ENCODE measurements at regions not wholly inside any gene's neighbourhood (a gene's known extent, or its start where the extent isn't known, plus 50 kb on each side); places are given as distances from the start of the nearest gene placed in this dataset.

DNA sequence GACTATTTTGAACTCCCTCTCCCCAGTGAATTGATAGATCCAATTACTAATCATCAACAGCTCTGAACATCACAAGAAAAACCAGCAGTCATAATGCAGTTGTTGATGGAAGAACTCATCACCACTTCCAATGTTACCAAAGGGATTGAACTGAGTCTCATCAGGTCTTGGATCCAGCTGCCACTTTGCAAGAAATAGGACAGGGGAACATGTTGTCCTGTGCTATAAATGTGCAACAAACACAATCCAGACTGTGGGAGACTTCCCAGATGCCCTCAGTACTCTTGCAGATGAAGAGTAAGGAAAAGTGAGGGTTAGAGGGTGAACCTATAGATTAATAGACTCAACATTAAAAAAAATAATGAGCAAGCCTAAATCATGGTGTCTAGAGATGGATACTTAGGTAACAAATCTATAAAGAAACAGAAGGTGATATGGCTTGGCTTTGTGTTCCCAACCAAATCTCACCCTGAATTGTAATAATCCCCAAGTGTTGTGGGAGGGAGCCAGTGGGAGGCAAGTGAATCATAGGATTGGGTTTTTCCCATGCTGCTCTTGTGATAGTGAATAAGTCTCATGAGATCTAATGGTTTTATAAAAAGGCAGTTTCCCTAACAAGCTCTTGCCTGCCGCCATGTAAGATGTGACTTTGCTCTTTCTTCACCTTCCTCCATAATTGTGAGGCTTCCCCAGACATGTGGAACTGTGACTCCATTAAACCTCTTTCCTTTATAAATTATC lies 63.4 kb upstream of the PAPPA start:
- H3K4me3 ChIP-seq (ENCODE audit: low read depth, low read length): no peak overlapping the region
- TF ChIP-seq, protein P1, sequence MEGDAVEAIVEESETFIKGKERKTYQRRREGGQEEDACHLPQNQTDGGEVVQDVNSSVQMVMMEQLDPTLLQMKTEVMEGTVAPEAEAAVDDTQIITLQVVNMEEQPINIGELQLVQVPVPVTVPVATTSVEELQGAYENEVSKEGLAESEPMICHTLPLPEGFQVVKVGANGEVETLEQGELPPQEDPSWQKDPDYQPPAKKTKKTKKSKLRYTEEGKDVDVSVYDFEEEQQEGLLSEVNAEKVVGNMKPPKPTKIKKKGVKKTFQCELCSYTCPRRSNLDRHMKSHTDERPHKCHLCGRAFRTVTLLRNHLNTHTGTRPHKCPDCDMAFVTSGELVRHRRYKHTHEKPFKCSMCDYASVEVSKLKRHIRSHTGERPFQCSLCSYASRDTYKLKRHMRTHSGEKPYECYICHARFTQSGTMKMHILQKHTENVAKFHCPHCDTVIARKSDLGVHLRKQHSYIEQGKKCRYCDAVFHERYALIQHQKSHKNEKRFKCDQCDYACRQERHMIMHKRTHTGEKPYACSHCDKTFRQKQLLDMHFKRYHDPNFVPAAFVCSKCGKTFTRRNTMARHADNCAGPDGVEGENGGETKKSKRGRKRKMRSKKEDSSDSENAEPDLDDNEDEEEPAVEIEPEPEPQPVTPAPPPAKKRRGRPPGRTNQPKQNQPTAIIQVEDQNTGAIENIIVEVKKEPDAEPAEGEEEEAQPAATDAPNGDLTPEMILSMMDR (conservative IDR thresholded peaks at IDR 0.05; ENCODE audit: low read depth, low read length): no peak
- DNase-seq (ENCODE audit: low read depth): no peak

DNA sequence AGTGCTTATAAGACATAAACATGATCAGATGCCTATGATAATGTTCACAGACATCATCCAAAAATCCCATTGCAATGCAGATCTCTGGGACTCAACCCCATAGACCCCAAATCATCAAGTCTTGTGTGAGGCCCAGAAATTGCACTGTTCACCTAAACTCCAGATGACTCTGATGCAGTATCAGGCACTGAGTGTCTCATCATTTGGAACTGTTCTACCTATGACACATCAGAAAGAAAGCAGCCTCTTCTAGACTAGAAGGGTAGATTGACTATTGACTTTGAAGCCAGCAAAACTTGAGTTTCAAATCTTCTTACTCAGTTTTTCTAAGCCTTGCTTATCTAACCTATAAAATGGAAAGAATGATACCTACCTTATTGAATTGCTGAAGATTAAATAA lies 58.7 kb upstream of the PAPPA start:
- TF ChIP-seq, protein P1 (conservative IDR thresholded peaks at IDR 0.05; ENCODE audit: low read depth, low read length): no peak
- DNase-seq (ENCODE audit: low read depth): no peak
- no peak overlapping the region for H3K4me3 ChIP-seq (ENCODE audit: low read depth, low read length)

DNA sequence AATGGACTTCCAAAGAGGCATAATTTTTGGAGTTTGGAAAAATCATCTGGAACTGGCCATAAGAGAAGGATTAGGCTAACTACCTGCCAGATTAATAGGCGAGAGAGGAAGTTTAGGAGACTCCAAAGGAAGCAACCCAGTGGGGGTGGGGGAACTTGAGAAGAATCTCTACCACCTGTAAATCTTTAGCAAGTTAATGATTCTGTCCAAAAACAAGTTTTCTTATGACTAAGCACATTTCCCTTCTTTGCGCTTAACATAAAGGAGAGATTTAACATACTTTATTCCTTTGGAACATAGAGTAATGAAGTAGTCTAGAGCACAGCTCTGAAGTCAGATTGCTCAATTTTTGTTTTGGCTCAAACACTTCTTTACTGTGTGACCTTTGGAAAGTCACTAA lies 58.2 kb upstream of the PAPPA start:
- DNase-seq (ENCODE audit: low read depth): no peak
- no peak overlapping the region for H3K4me3 ChIP-seq (ENCODE audit: low read depth, low read length)
- TF ChIP-seq, protein P1 (conservative IDR thresholded peaks at IDR 0.05; ENCODE audit: low read depth, low read length): no peak

DNA sequence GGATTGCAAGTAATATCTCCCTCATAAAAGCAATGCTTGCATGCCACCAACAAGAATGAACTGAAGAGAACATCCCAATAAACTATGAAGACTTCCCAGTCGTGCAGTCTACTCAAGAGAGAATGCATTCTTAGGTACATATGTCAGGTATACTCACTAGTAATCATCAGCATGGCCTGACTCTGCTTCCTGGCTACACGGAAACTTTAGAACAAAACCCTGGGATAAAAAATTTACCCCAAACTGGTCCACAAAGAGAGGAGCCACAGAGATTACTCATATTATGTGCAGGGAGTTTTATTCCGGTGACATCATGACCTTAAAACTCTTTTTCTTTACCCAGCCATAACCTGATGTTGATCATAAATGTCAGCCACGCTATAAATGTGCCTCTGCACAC lies 57.5 kb upstream of the PAPPA start:
- H3K4me3 ChIP-seq (ENCODE audit: low read depth, low read length): no peak overlapping the region
- TF ChIP-seq, protein P1 (conservative IDR thresholded peaks at IDR 0.05; ENCODE audit: low read depth, low read length): no peak
- no peak for DNase-seq (ENCODE audit: low read depth)

DNA sequence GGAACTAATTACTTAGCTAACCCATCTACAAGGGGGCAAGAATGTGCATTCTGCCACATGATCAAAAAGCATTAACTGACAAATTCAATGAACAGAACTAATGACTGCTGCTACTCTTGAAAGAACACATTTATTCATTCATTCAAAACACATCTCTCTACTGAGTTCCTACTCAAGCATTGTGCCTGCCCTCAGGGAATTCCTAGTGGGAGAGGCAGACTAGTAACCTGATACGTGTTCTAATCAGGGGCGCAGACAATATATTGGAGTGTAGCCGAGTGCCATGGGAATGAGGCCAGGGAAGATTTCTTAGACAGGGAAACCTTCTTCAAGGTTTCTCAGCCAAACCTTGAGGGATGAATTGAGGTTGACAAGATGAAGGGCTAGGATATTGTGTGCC lies 56.7 kb upstream of the PAPPA start:
- peak; percentile 30 for DNase-seq (ENCODE audit: low read depth)
- TF ChIP-seq, protein P1 (conservative IDR thresholded peaks at IDR 0.05; ENCODE audit: low read depth, low read length): no peak
- H3K4me3 ChIP-seq (ENCODE audit: low read depth, low read length): no peak overlapping the region

DNA sequence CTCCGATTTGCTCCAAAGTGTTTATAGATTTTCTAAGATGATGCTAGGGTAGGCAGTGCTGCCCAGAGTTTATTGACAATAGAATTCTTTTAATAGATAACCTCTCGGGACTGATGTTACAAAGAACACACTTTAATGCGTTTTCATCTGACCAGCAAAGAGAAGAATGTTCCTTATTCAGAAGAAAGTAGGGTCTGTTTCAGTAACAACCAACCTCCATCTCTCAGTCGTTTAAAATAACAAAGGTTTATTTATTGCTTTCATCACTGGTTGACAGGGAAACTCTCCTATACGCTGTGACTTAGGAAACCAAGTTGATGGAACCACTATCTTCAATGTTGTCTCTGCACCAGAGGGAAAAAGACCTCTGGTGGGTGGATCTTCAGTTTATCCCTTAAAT lies 55.1 kb upstream of the PAPPA start:
- H3K4me3 ChIP-seq (ENCODE audit: low read depth, low read length): no peak overlapping the region
- DNase-seq (ENCODE audit: low read depth): no peak
- TF ChIP-seq, protein P1 (conservative IDR thresholded peaks at IDR 0.05; ENCODE audit: low read depth, low read length): no peak

DNA sequence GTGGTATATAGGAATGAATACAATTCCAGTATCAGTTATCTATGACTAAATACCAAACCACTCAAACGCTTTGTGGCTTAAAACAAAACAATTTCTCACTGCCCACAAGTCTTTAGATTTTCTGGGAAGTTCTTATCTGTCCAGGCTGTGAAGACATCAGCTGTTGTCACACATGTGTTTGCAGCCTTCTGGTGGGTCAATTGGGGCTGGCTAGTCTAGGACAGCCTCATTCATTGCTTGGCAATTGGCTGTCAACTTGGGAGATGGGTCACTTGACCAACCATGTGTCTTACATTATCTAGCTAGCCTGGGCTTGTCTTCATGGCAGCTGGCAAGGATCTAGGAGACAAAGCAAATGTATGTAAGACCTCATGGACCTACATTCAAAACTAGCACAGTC lies 53.8 kb upstream of the PAPPA start:
- peak; percentile 69 for DNase-seq (ENCODE audit: low read depth)
- no peak overlapping the region for H3K4me3 ChIP-seq (ENCODE audit: low read depth, low read length)
- TF ChIP-seq, protein P1 (conservative IDR thresholded peaks at IDR 0.05; ENCODE audit: low read depth, low read length): no peak

Data from choroid plexus epithelial cell (primary cell).